H9 (cell line): ENCODE measurements at regions not wholly inside any gene's neighbourhood (a gene's known extent, or its start where the extent isn't known, plus 50 kb on each side); places are given as distances from the start of the nearest gene placed in this dataset.
"Not testable (repeated sequence)": the region's sequence is repeated elsewhere in the genome, so short reads cannot be mapped to it uniquely, and the experiment has no call there.

Source experiments
- DNase-seq: peaks from one replicate; pipeline ENCODE4 v3.0.0-alpha.2; 2017
- H2AFZ ChIP-seq: one replicate; pipeline ENCODE4 v1.6.1; 2013; ENCODE audit warnings: mild to moderate bottlenecking, low read length, control low read depth, moderate library complexity
- H2AK5ac ChIP-seq: 2 replicates; pipeline ENCODE4 v1.6.1; 2013; ENCODE audit warnings: low read length, control low read depth, mixed read lengths; ENCODE audit not compliant: insufficient read length
- H2BK120ac ChIP-seq: one replicate; pipeline ENCODE4 v1.6.1; 2013; ENCODE audit warnings: low read depth, mild to moderate bottlenecking, low read length, control low read depth, inconsistent platforms; ENCODE audit not compliant: poor library complexity, severe bottlenecking
- H2BK12ac ChIP-seq: 2 replicates; pipeline ENCODE4 v1.6.1; 2013; ENCODE audit warnings: low read length, control low read depth, mixed read lengths, low read depth; ENCODE audit not compliant: insufficient read length
- H2BK15ac ChIP-seq: 2 replicates; pipeline ENCODE4 v1.6.1; 2013; ENCODE audit warnings: low read depth, low read length, control low read depth
- H2BK20ac ChIP-seq: one replicate; pipeline ENCODE4 v1.6.1; 2013; ENCODE audit warnings: low read depth, mild to moderate bottlenecking, low read length, control low read depth, inconsistent platforms; ENCODE audit not compliant: poor library complexity, severe bottlenecking
- H2BK5ac ChIP-seq: 2 replicates; pipeline ENCODE4 v1.6.1; 2013; ENCODE audit warnings: low read length, control low read depth, mixed read lengths; ENCODE audit not compliant: insufficient read length
- H3K14ac ChIP-seq: 2 replicates; pipeline ENCODE4 v1.6.1; 2013; ENCODE audit warnings: low read length, control low read depth; ENCODE audit not compliant: insufficient read depth
- H3K18ac ChIP-seq: 2 replicates; pipeline ENCODE4 v1.6.1; 2013; ENCODE audit warnings: low read depth, mild to moderate bottlenecking, mixed read lengths, low read length, control low read depth; ENCODE audit not compliant: insufficient read length
- H3K23ac ChIP-seq: 2 replicates; pipeline ENCODE4 v1.6.1; 2013; ENCODE audit warnings: low read length, control low read depth, mixed read lengths, low read depth; ENCODE audit not compliant: insufficient read length
- H3K23me2 ChIP-seq: 2 replicates; pipeline ENCODE4 v1.6.1; 2013; ENCODE audit warnings: low read depth, mild to moderate bottlenecking, mixed read lengths, low read length, control low read depth; ENCODE audit not compliant: insufficient read length, poor library complexity, severe bottlenecking
- H3K27ac ChIP-seq: 2 replicates; pipeline ENCODE4 v1.5.1; 2013; ENCODE audit warnings: low read length, control low read depth, mixed read lengths, low read depth; ENCODE audit not compliant: insufficient read length
- H3K27me3 ChIP-seq: 2 replicates; pipeline ENCODE4 v1.6.1; 2013; ENCODE audit warnings: low read length, control low read depth, inconsistent platforms; ENCODE audit not compliant: insufficient read depth
- H3K4ac ChIP-seq: 2 replicates; pipeline ENCODE4 v1.6.1; 2013; ENCODE audit warnings: low read depth, mild to moderate bottlenecking, control low read depth, inconsistent platforms, low read length, moderate library complexity
- H3K4me1 ChIP-seq: 2 replicates; pipeline ENCODE4 v1.6.1; 2013; ENCODE audit warnings: low read length, control low read depth, inconsistent platforms; ENCODE audit not compliant: insufficient read depth
- H3K4me2 ChIP-seq: 2 replicates; pipeline ENCODE4 v1.6.1; 2013; ENCODE audit warnings: low read length, control low read depth, mixed read lengths; ENCODE audit not compliant: insufficient read length, insufficient read depth
- H3K56ac ChIP-seq: 2 replicates; pipeline ENCODE4 v1.6.1; 2013; ENCODE audit warnings: low read depth, mild to moderate bottlenecking, mixed read lengths, low read length, control low read depth; ENCODE audit not compliant: insufficient read length
- H3K79me1 ChIP-seq: 2 replicates; pipeline ENCODE4 v1.6.1; 2013; ENCODE audit warnings: low read depth, mild to moderate bottlenecking, moderate library complexity, low read length, control low read depth, inconsistent platforms; ENCODE audit not compliant: insufficient read depth, poor library complexity, severe bottlenecking
- H3K79me2 ChIP-seq: 2 replicates; pipeline ENCODE4 v1.6.1; 2013; ENCODE audit warnings: low read length, control low read depth, inconsistent platforms; ENCODE audit not compliant: insufficient read depth
- H3K9ac ChIP-seq: 2 replicates; pipeline ENCODE4 v1.6.1; 2013; ENCODE audit warnings: low read length, control low read depth, mixed read lengths; ENCODE audit not compliant: insufficient read length; ENCODE audit errors: extremely low read depth
- H3K9me3 ChIP-seq: one replicate; pipeline ENCODE4 v1.6.1; 2013; ENCODE audit warnings: low read depth, low read length, inconsistent platforms; ENCODE audit not compliant: control insufficient read depth
- H3T11ph ChIP-seq: one replicate; pipeline ENCODE4 v1.6.1; 2013; ENCODE audit warnings: mild to moderate bottlenecking, low read length, control low read depth, inconsistent platforms
- H4K20me1 ChIP-seq: one replicate; pipeline ENCODE4 v1.6.1; 2013; ENCODE audit not compliant: control insufficient read depth, insufficient read length, insufficient read depth
- H4K5ac ChIP-seq: 2 replicates; pipeline ENCODE4 v1.6.1; 2013; ENCODE audit warnings: low read depth, mild to moderate bottlenecking, mixed read lengths, low read length, control low read depth; ENCODE audit not compliant: insufficient read length
- H4K8ac ChIP-seq: replicated peaks from 2 replicates; pipeline ENCODE4 v1.6.1; 2013; ENCODE audit warnings: low read length, control low read depth, mixed read lengths, low read depth; ENCODE audit not compliant: insufficient read length
- H4K91ac ChIP-seq: 2 replicates; pipeline ENCODE4 v1.6.1; 2013; ENCODE audit warnings: low read depth, mild to moderate bottlenecking, moderate library complexity, mixed read lengths, low read length, control low read depth; ENCODE audit not compliant: insufficient read length
- H3K27ac Mint-ChIP-seq, 3 experiments: 2 replicates in 2 of 3; 3 replicates in 1 of 3; pipeline ENCODE4 v1.8.0; 2020 to 2021; ENCODE audit warnings: mixed read lengths in 3 of 3, mild to moderate bottlenecking in 1 of 3, moderate library complexity in 1 of 3
- H3K27me3 Mint-ChIP-seq: 2 replicates; pipeline ENCODE4 v1.8.0; 2021; ENCODE audit warnings: low read depth, mild to moderate bottlenecking, moderate library complexity, mixed read lengths
- H3K36me3 Mint-ChIP-seq, 3 experiments: 2 replicates in 2 of 3; 3 replicates in 1 of 3; pipeline ENCODE4 v1.8.0; 2020 to 2021; ENCODE audit warnings: low read depth in 3 of 3, mixed read lengths in 3 of 3; ENCODE audit not compliant: insufficient read depth in 1 of 3
- H3K4me1 Mint-ChIP-seq, 2 experiments: 2 replicates each; pipeline ENCODE4 v1.8.0; 2020; ENCODE audit warnings: mixed read lengths in 2 of 2
- H3K4me3 Mint-ChIP-seq, 2 experiments: 2 replicates in 1 of 2; 3 replicates in 1 of 2; pipeline ENCODE4 v1.8.0; 2020 to 2021; ENCODE audit warnings: mild to moderate bottlenecking in 2 of 2, mixed read lengths in 2 of 2, moderate library complexity in 1 of 2
- H3K9me3 Mint-ChIP-seq, 2 experiments: 2 replicates in 1 of 2; 3 replicates in 1 of 2; pipeline ENCODE4 v1.8.0; 2020; ENCODE audit warnings: mild to moderate bottlenecking in 2 of 2, mixed read lengths in 2 of 2, moderate library complexity in 1 of 2
- CTCF ChIP-seq: fragments of 200-600 bp; sonication (generic); conservative IDR thresholded peaks from 3 replicates; pipeline ENCODE4 v1.8.0; 2021; ENCODE audit warnings: antibody characterized with exemption, mild to moderate bottlenecking
- WGBS: extraction: QIAGEN DNeasy Blood & Tissue Kit; methylation state at CpG from one replicate; pipeline ENCODE4 v1.1.7; 2013; ENCODE audit warnings: missing lambda C conversion rate, low lambda C conversion rate, mixed read lengths; ENCODE audit not compliant: insufficient read length; ENCODE audit errors: extremely low coverage; 5-methylcytosine and 5-hydroxymethylcytosine counted together

DNA sequence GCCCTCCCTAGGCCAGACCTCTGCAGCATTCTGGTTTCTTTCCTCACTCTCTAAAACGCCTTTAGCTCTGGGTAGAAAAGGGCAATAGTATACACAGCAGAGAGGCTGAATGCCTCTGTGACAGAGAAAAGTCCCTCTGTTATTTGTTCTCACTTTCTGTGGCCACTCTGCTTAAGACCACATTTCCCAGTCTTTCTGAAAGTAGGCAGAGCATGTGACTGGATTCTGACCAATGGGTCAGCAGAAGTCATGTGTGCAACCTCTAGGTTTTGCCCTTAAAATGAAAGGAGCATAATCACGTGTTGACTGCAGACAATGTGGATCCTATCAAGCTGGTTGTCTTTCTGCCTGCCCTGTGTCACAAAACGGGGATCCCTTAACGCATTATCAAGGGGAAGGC lies 79.7 kb upstream of the MARK1 start:
- H3K18ac ChIP-seq, result no peak overlapping the region
- H3K36me3 Mint-ChIP-seq, result peaks cover 0 to 19% (median 4%) of the 10 kb centered on the region in 3 experiments; a peak in 4 of 7 replicates
- no peaks in the 10 kb centered on the region for H3K79me1 ChIP-seq
- H3K4me1 Mint-ChIP-seq, result peaks cover 16 to 19% of the 10 kb centered on the region in 2 experiments
- no peak overlapping the region for H4K8ac ChIP-seq
- no peak overlapping the region for H2BK15ac ChIP-seq
- no peaks in the 10 kb centered on the region for H3K23me2 ChIP-seq
- peaks cover 12 to 15% of the 10 kb centered on the region in 2 experiments for H3K9me3 Mint-ChIP-seq
- no peak overlapping the region for H4K5ac ChIP-seq
- peaks cover 4% of the 10 kb centered on the region; the same call in 1 of the 2 replicates for H3K27me3 Mint-ChIP-seq
- no peak overlapping the region for H3K27ac ChIP-seq
- H2AK5ac ChIP-seq, result no peak overlapping the region
- DNase-seq, result no peak
- no peak overlapping the region for H3T11ph ChIP-seq
- H3K27ac Mint-ChIP-seq, result no peak overlapping the region
- H3K4me3 Mint-ChIP-seq, result no peak overlapping the region
- WGBS, result no CpG with 5 or more reads among the region's 4 CpGs
- H2AFZ ChIP-seq, result no peak overlapping the region
- TF ChIP-seq CTCF, result no peak
- H2BK120ac ChIP-seq, result no peak overlapping the region
- no peaks in the 10 kb centered on the region for H3K9me3 ChIP-seq
- H2BK5ac ChIP-seq, result no peak overlapping the region
- no peaks in the 10 kb centered on the region for H3K4me1 ChIP-seq
- H3K27me3 ChIP-seq, result no peaks in the 10 kb centered on the region
- H2BK12ac ChIP-seq, result no peak overlapping the region
- no peak overlapping the region for H3K4ac ChIP-seq
- H3K79me2 ChIP-seq, result no peaks in the 10 kb centered on the region
- no peaks in the 10 kb centered on the region for H4K20me1 ChIP-seq
- no peak overlapping the region for H2BK20ac ChIP-seq
- no peak overlapping the region for H3K23ac ChIP-seq
- no peak overlapping the region for H3K14ac ChIP-seq
- no peak overlapping the region for H3K56ac ChIP-seq
- H4K91ac ChIP-seq, result no peak overlapping the region
- H3K9ac ChIP-seq, result no peak overlapping the region
- no peak overlapping the region for H3K4me2 ChIP-seq

DNA sequence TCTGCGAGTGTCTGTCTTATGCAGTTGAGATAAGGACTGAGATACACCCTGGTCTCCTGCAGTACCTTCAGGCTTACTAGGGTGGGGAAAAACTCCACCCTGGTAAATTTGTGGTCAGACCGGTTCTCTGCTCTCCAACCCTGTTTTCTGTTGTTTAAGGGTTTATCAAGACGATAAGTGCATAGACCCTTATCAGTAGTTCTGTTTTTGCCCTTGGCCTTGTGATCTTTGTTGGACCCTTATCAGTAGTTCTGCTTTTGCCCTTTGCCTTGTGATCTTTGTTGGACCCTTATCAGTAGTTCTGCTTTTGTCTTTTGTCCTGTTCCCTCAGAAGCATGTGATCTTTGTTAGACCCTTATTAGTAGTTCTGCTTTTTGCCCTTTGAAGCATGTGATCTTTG lies 83.3 kb upstream of the MARK1 start:
- H4K5ac ChIP-seq, H3K23me2 ChIP-seq, H2BK5ac ChIP-seq, H3K23ac ChIP-seq, H3K79me2 ChIP-seq, H2BK20ac ChIP-seq, H3K4me1 ChIP-seq, H2AFZ ChIP-seq, H3K9ac ChIP-seq, H2AK5ac ChIP-seq, H3K4ac ChIP-seq, H4K8ac ChIP-seq, H3K4me2 ChIP-seq, H3K56ac ChIP-seq, H3K14ac ChIP-seq, H3K27ac ChIP-seq, H3K18ac ChIP-seq, DNase-seq, H4K91ac ChIP-seq, H3K27me3 ChIP-seq, H3K27me3 Mint-ChIP-seq, H3T11ph ChIP-seq, H4K20me1 ChIP-seq, H2BK12ac ChIP-seq, H3K9me3 ChIP-seq, H2BK120ac ChIP-seq, H3K27ac Mint-ChIP-seq, H2BK15ac ChIP-seq, H3K4me3 Mint-ChIP-seq, H3K79me1 ChIP-seq: not testable (repeated sequence)
- Mint-ChIP-seq H3K36me3 (peaks cover 0 to 19% (median 5%) of the 10 kb centered on the region in 3 experiments; a peak in 5 of 7 replicates), H3K4me1 (peaks cover 14 to 25% of the 10 kb centered on the region in 2 experiments), H3K9me3 (peaks cover 15% of the 10 kb centered on the region in 2 experiments)
- WGBS, result no CpG with 5 or more reads among the region's 3 CpGs
